Neural cell (in vitro differentiated cells): ENCODE measurements at regions not wholly inside any gene's neighbourhood (a gene's known extent, or its start where the extent isn't known, plus 50 kb on each side); places are given as distances from the start of the nearest gene placed in this dataset.
"Not testable (repeated sequence)": the region's sequence is repeated elsewhere in the genome, so short reads cannot be mapped to it uniquely, and the experiment has no call there.

ENCODE experiments used
- H2AFZ ChIP-seq: fragments of 200-600, 300-800 bp; sonication (generic), shearing (Covaris generic); 2 replicates; pipeline ENCODE4 v1.6.0; 2014; ENCODE audit warnings: low read depth, mild to moderate bottlenecking, antibody characterized with exemption, low read length, moderate library complexity
- H3F3A ChIP-seq: fragments of 200-600 bp; shearing (Covaris generic); 2 replicates; pipeline ENCODE4 v1.6.1; 2016; ENCODE audit warnings: mild to moderate bottlenecking, moderate library complexity, mixed read lengths, antibody characterized with exemption, low read length; ENCODE audit not compliant: insufficient read depth, poor library complexity, severe bottlenecking
- H3K27ac ChIP-seq: fragments of 200-600, 300-800 bp; sonication (generic), shearing (Covaris generic); 2 replicates; pipeline ENCODE4 v1.5.1; 2014; ENCODE audit warnings: mild to moderate bottlenecking, low read length, moderate library complexity
- H3K27me3 ChIP-seq: fragments of 300-800, 200-600 bp; sonication (generic), shearing (Covaris generic); 2 replicates; pipeline ENCODE4 v1.6.0; 2014; ENCODE audit warnings: mild to moderate bottlenecking, low read depth, low read length, moderate library complexity; ENCODE audit not compliant: insufficient read depth
- H3K36me3 ChIP-seq: fragments of 300-800, 200-600 bp; sonication (generic), shearing (Covaris generic); 2 replicates; pipeline ENCODE4 v1.5.1; 2014; ENCODE audit warnings: mild to moderate bottlenecking, antibody characterized with exemption, low read length, moderate library complexity; ENCODE audit not compliant: insufficient read depth
- H3K4me2 ChIP-seq: fragments of 300-800, 200-600 bp; sonication (generic), shearing (Covaris generic); 2 replicates; pipeline ENCODE4 v1.6.0; 2014; ENCODE audit warnings: mild to moderate bottlenecking, low read length
- H3K4me3 ChIP-seq: fragments of 300-800, 200-600 bp; sonication (generic), shearing (Covaris generic); 2 replicates; pipeline ENCODE4 v1.5.1; 2014; ENCODE audit warnings: mild to moderate bottlenecking, low read length, moderate library complexity
- H3K79me2 ChIP-seq: fragments of 200-600 bp; shearing (Covaris generic); replicated peaks from 2 replicates; pipeline ENCODE4 v1.6.0; 2014; ENCODE audit warnings: mild to moderate bottlenecking, low read length, moderate library complexity; ENCODE audit not compliant: insufficient read depth
- H3K9ac ChIP-seq: fragments of 300-800, 200-600 bp; sonication (generic), shearing (Covaris generic); 2 replicates; pipeline ENCODE4 v1.6.1; 2016; ENCODE audit warnings: mild to moderate bottlenecking, low read length, mixed read lengths
- H3K9me2 ChIP-seq: fragments of 200-600 bp; shearing (Covaris generic); 2 replicates; pipeline ENCODE4 v1.6.1; 2016; ENCODE audit warnings: mild to moderate bottlenecking, low read length, mixed read lengths; ENCODE audit not compliant: insufficient read depth
- H3K9me3 ChIP-seq: fragments of 200-600, 300-800 bp; sonication (generic), shearing (Covaris generic); 2 replicates; pipeline ENCODE4 v1.6.1; 2016; ENCODE audit warnings: mild to moderate bottlenecking, mixed run types, low read length, moderate library complexity, mixed read lengths
- H4K20me1 ChIP-seq: fragments of 200-600 bp; shearing (Covaris generic); 2 replicates; pipeline ENCODE4 v1.6.1; 2016; ENCODE audit warnings: mild to moderate bottlenecking, mixed run types; ENCODE audit not compliant: insufficient read depth

GRCh38 chr7:150096213-150096994, 222.6 kb downstream of the ATP6V0E2 start:
- H3K27me3 ChIP-seq, H3K4me3 ChIP-seq, H4K20me1 ChIP-seq, H3K4me2 ChIP-seq, H3K27ac ChIP-seq, H3K9me3 ChIP-seq, H3K36me3 ChIP-seq, H3K79me2 ChIP-seq, H3K9ac ChIP-seq, H3K9me2 ChIP-seq, H3F3A ChIP-seq, H2AFZ ChIP-seq: not testable (repeated sequence)

- not testable (repeated sequence) for H2AFZ ChIP-seq, H3K9me3 ChIP-seq, H3K9ac ChIP-seq, H3K4me3 ChIP-seq, H3K27me3 ChIP-seq, H4K20me1 ChIP-seq, H3F3A ChIP-seq, H3K36me3 ChIP-seq, H3K4me2 ChIP-seq, H3K79me2 ChIP-seq, H3K9me2 ChIP-seq, H3K27ac ChIP-seq
These were observed 224.6 kb upstream of the LRRC61 start for GRCh38 chr7:150098592-150098991.

DNA sequence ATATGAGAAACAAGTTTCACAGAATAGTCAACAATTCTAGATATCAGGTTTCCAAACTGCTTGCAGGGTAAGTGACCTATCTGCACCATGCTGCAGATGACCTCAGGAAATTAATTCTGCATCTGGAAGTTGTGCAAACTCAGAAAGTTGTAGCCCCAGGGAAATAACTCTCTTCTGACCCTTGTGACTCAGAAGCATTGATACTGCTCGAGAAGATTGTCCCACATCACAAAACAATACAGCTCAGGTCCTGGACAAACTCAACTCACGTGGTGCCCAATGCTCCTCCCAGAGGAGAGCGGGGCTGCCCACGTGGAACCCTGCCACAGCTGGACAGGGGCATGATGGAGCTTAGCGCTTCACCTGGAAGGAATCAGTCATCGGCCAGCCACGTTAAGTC, 221.9 kb upstream of the LRRC61 start:
- not testable (repeated sequence) for H3K9ac ChIP-seq, H3K4me2 ChIP-seq, H3K27me3 ChIP-seq, H3K36me3 ChIP-seq, H3K27ac ChIP-seq, H4K20me1 ChIP-seq, H3K79me2 ChIP-seq, H3K4me3 ChIP-seq, H3K9me2 ChIP-seq, H2AFZ ChIP-seq, H3F3A ChIP-seq, H3K9me3 ChIP-seq

DNA sequence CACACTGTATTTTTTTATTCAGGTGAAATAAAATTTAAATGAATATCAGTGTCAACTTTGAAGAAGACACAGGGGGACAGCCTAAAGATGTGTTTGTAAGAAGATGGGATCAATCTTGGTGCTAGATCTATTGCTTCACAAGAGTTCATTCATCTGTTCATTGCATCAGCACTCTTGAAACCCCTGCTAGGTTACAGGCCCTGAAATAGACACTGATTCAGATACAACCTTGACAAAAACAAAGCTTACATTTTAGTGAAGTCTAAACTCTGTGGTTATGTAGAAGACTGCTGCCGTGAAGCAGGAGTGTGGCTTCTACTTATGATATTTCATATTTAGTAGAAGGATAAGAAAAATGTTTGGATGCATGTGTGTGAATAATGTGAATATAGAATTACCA, 215.9 kb upstream of the LRRC61 start:
- H4K20me1 ChIP-seq, H3K36me3 ChIP-seq, H3K9ac ChIP-seq, H3F3A ChIP-seq, H3K79me2 ChIP-seq, H2AFZ ChIP-seq, H3K27me3 ChIP-seq, H3K4me2 ChIP-seq, H3K9me2 ChIP-seq, H3K4me3 ChIP-seq, H3K9me3 ChIP-seq, H3K27ac ChIP-seq: not testable (repeated sequence)

GRCh38 chr7:150110375-150110820, 212.8 kb upstream of the LRRC61 start:
- not testable (repeated sequence) for H3K9ac ChIP-seq, H3K79me2 ChIP-seq, H3K9me2 ChIP-seq, H3K27ac ChIP-seq, H3K4me3 ChIP-seq, H2AFZ ChIP-seq, H3K27me3 ChIP-seq, H3K36me3 ChIP-seq, H3F3A ChIP-seq, H3K4me2 ChIP-seq, H4K20me1 ChIP-seq, H3K9me3 ChIP-seq

DNA sequence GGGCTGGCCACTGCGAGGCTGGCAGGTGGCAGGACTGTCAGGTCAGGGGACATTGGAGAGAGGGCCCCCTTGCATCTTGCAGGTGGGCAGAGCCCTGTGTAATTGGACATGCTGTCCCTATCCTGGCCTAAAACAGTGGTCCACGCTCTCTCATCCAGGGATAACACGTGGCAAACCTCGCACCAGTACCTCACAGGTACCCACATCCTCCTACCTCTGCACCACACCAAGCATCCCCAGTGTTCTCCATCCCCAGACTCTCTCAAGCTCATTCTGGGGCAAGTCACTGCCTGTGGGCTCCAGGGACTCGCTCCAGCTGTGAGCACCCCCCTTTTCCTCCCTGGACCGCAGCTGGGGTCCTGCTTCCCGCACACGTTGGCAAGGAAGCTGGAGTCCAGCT, 212.3 kb upstream of the LRRC61 start:
- H3K36me3 ChIP-seq, H3K9ac ChIP-seq, H3K9me3 ChIP-seq, H2AFZ ChIP-seq, H4K20me1 ChIP-seq, H3K79me2 ChIP-seq, H3K27ac ChIP-seq, H3F3A ChIP-seq, H3K4me2 ChIP-seq, H3K27me3 ChIP-seq, H3K4me3 ChIP-seq, H3K9me2 ChIP-seq: not testable (repeated sequence)

GRCh38 chr7:150111373-150112139, 211.6 kb upstream of the LRRC61 start:
- H3K27me3 ChIP-seq, H3K9ac ChIP-seq, H3F3A ChIP-seq, H4K20me1 ChIP-seq, H3K9me3 ChIP-seq, H2AFZ ChIP-seq, H3K9me2 ChIP-seq, H3K4me2 ChIP-seq, H3K36me3 ChIP-seq, H3K79me2 ChIP-seq, H3K27ac ChIP-seq, H3K4me3 ChIP-seq: not testable (repeated sequence)

DNA sequence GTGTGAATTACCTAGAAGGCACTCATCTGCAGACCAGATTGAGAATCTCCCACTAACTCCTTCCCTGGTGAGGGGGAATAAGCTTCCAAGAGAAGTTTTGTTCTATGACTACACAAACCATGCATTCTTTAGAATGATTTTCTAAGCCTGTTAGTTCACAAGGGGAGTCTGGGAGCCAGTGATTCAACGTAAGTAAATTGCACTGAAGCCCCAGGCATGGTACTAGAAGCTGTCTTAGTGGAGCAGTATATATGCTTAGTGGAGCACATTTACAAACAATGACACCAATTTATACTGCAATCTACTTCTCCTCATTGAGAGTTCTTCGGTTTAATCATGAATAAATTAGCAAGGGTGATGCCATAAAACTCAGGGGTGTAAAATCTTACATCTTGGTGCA, 209.9 kb upstream of the LRRC61 start:
- not testable (repeated sequence) for H3K9ac ChIP-seq, H4K20me1 ChIP-seq, H3K4me3 ChIP-seq, H3K27me3 ChIP-seq, H3K27ac ChIP-seq, H3K9me3 ChIP-seq, H2AFZ ChIP-seq, H3F3A ChIP-seq, H3K4me2 ChIP-seq, H3K36me3 ChIP-seq, H3K9me2 ChIP-seq, H3K79me2 ChIP-seq
